ENCODE measurements at regions not wholly inside any gene's neighbourhood (a gene's known extent, or its start where the extent isn't known, plus 50 kb on each side); places are given as distances from the start of the nearest gene placed in this dataset.

DNA sequence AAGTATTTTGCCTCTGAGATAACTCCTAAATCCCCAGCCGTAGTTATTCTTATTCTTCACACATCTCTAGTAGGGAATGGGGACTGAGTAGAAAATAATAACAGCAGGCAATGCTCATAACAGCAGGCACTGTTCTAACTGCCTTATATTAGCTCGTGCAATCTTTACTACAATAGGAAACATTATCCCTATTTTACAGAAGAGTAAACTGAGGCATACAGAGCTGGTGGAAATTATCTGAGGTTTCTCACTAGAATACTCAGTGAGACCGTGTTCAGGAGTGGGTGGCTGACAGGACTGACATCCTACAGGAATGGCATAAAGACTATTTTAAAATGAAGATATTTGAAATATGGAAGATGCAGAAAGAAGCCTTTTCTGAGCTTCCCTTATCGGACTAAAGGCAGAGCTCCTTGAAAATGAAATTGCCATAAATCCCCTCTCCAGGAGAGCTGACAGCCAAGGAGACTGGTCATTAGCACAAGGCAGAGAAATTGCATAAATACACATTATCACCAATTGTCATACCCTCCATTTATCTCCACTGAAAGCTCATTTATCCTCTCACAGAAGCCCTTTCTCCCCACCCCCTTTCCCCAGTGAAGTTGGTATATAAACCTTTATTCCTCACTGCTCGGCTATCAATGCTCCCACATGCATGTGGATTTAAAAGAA is 93.9 kb downstream of the RASSF10 start:
- H2BK15ac ChIP-seq (ENCODE audit: low read length), result no peak overlapping the region
- H4K8ac ChIP-seq (ENCODE audit: extremely low read depth, insufficient read depth, low read length), result no peak overlapping the region
- peaks cover 0 to 7% (median 4%) of the 10 kb centered on the region in 4 experiments; a peak in 5 of 7 replicates for H3K4me1 ChIP-seq (replicated peaks in 1 of 4; ENCODE audit: control insufficient read depth in 3 of 4, insufficient read depth in 4 of 4, low read length in 3 of 4)
- H3K23me2 ChIP-seq (ENCODE audit: low read depth, low read length), result no peaks in the 10 kb centered on the region
- H2AFZ ChIP-seq (ENCODE audit: low read length), result no peak overlapping the region
- DNase-seq (ENCODE audit: low read depth in 1 of 2, low spot score in 2 of 2), result no peak
- no peak overlapping the region for H3K4me2 ChIP-seq (ENCODE audit: insufficient read depth in 1 of 2, low read depth in 2 of 2, low read length in 2 of 2)
- no peak overlapping the region for H3K18ac ChIP-seq (ENCODE audit: extremely low read depth, low read length)
- H3K27me3 ChIP-seq (replicated peaks in 1 of 4; ENCODE audit: control insufficient read depth in 3 of 4, extremely low read depth in 1 of 4, insufficient read depth in 3 of 4, low read length in 3 of 4), result no peaks in the 10 kb centered on the region
- no peak overlapping the region for H4K91ac ChIP-seq (replicated peaks; ENCODE audit: insufficient read length, low read length)
- H2BK120ac ChIP-seq (replicated peaks; ENCODE audit: low read depth, low read length), result no peak overlapping the region
- ChIA-PET POLR2A (ENCODE audit: partially characterized antibody) (no interaction called here), CTCF (ENCODE audit: partially characterized antibody) (interaction anchor here (0.8 kb wide), 2 partner anchors 11 to 79 kb away, joined by 3 read pairs; no protein-coding TSS in a partner anchor)
- H3K36me3 ChIP-seq (ENCODE audit: control insufficient read depth in 2 of 4, insufficient read depth in 4 of 4, low read length in 3 of 4), result no peaks in the 10 kb centered on the region
- TF ChIP-seq SRF (IDR thresholded peaks at IDR 0.05; ENCODE audit: low read depth, low read length), result no peak
- no peak for TF ChIP-seq SIN3A (conservative IDR thresholded peaks at IDR 0.05 in 1 of 2, IDR thresholded peaks at IDR 0.05 in 1 of 2; ENCODE audit: low read depth in 1 of 2, low read length in 2 of 2)
- no peak for TF ChIP-seq GABPA (IDR thresholded peaks at IDR 0.05; ENCODE audit: borderline replicate concordance, insufficient read depth, low read length)
- TF ChIP-seq CHD1 (IDR thresholded peaks at IDR 0.05; ENCODE audit: low read depth, low read length), result no peak
- no peak for TF ChIP-seq BCL11A (IDR thresholded peaks at IDR 0.05; ENCODE audit: low read depth in 2 of 2, low read length in 2 of 2)
- TF ChIP-seq, protein P1, sequence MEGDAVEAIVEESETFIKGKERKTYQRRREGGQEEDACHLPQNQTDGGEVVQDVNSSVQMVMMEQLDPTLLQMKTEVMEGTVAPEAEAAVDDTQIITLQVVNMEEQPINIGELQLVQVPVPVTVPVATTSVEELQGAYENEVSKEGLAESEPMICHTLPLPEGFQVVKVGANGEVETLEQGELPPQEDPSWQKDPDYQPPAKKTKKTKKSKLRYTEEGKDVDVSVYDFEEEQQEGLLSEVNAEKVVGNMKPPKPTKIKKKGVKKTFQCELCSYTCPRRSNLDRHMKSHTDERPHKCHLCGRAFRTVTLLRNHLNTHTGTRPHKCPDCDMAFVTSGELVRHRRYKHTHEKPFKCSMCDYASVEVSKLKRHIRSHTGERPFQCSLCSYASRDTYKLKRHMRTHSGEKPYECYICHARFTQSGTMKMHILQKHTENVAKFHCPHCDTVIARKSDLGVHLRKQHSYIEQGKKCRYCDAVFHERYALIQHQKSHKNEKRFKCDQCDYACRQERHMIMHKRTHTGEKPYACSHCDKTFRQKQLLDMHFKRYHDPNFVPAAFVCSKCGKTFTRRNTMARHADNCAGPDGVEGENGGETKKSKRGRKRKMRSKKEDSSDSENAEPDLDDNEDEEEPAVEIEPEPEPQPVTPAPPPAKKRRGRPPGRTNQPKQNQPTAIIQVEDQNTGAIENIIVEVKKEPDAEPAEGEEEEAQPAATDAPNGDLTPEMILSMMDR (IDR thresholded peaks at IDR 0.05; ENCODE audit: control extremely low read depth in 1 of 3, insufficient read depth in 1 of 3, low read depth in 1 of 3, low read length in 3 of 3), result no peak
- TF ChIP-seq EGR1 (IDR thresholded peaks at IDR 0.05; ENCODE audit: borderline replicate concordance, low read depth, low read length), result no peak
- no peak for TF ChIP-seq RNF2 (IDR thresholded peaks at IDR 0.05; ENCODE audit: borderline replicate concordance, low read depth, low read length, missing control alignments, poor library complexity, severe bottlenecking)
- 80% methylated on average over 5 of the region's 5 CpGs; no CpG with 5 or more reads in 1 of the 2 experiments for WGBS, 2 experiments (ENCODE audit: extremely low coverage in 1 of 2, insufficient coverage in 1 of 2, insufficient read length in 1 of 2, insufficient replicate concordance in 2 of 2, low coverage in 1 of 2, low lambda C conversion rate in 2 of 2, missing lambda C conversion rate in 1 of 2)
- no peaks in the 10 kb centered on the region for H3K9me3 ChIP-seq (ENCODE audit: insufficient read depth in 2 of 2, low read depth in 1 of 2, low read length in 1 of 2)
- no peak overlapping the region for H3K14ac ChIP-seq (ENCODE audit: insufficient read length)
- H3K79me1 ChIP-seq (ENCODE audit: low read depth, low read length), result no peaks in the 10 kb centered on the region
- H3K27ac ChIP-seq (ENCODE audit: low read depth, low read length), result no peak overlapping the region
- H3K79me2 ChIP-seq (ENCODE audit: control insufficient read depth in 1 of 2, insufficient read depth in 2 of 2, low read length in 2 of 2), result no peaks in the 10 kb centered on the region
- no peak overlapping the region for H3K4ac ChIP-seq (replicated peaks; ENCODE audit: insufficient read length, low read depth, low read length)
- no peak overlapping the region for H2BK20ac ChIP-seq (ENCODE audit: low read length)
- H4K20me1 ChIP-seq (replicated peaks in 1 of 2; ENCODE audit: control insufficient read depth in 1 of 2, insufficient read depth in 2 of 2, low read length in 2 of 2), result no peaks in the 10 kb centered on the region
- no peak overlapping the region for H3K9ac ChIP-seq (replicated peaks in 1 of 4; ENCODE audit: extremely low read depth in 1 of 4, low read depth in 3 of 4, low read length in 3 of 4)
- no peak overlapping the region for H2BK12ac ChIP-seq (ENCODE audit: low read depth, low read length)
- no peak overlapping the region for H3K56ac ChIP-seq (replicated peaks; ENCODE audit: insufficient read length, low read depth, low read length)
- no peak overlapping the region for H2AK5ac ChIP-seq (ENCODE audit: low read depth, low read length)
- FAIRE-seq, result no peak
- no peak overlapping the region for H4K5ac ChIP-seq (ENCODE audit: insufficient read length, low read depth, low read length)
- no peak overlapping the region for H2BK5ac ChIP-seq (ENCODE audit: low read depth, low read length)
- no peak overlapping the region for H3K23ac ChIP-seq (ENCODE audit: insufficient read length)
- H3K4me3 ChIP-seq (ENCODE audit: extremely low read depth in 1 of 4, insufficient read depth in 2 of 4, low read depth in 3 of 4, low read length in 4 of 4), result no peak overlapping the region
